HepG2 (cell line): ENCODE measurements at regions not wholly inside any gene's neighbourhood (a gene's known extent, or its start where the extent isn't known, plus 50 kb on each side); places are given as distances from the start of the nearest gene placed in this dataset.

Experiments used
- ATAC-seq: fragments of 200-7000 bp; cut with Tn5 transposase; 3 replicates; pipeline ENCODE4 v1.9.1; 2020; ENCODE audit warnings: mild to moderate bottlenecking, moderate library complexity
- BruUV-seq: library from RNA; stranded (reverse); fragments of 400-500 nt; replicated peaks from 2 replicates; lab custom pipeline; 2021; lab: Mats Ljungman, UMichigan
- CTCF ChIA-PET: fragments of 300-600 bp; formaldehyde crosslinking; extraction: SDS; loops from one replicate; lab custom pipeline; 2021; ENCODE audit warnings: low total read pairs, inconsistent platforms, low intra/inter-chr PET ratio; lab: Yijun Ruan, JAX
- POLR2A ChIA-PET: fragments of 350-600 bp; sonication (Branson Sonifier 250); formaldehyde crosslinking; loops from one replicate; lab custom pipeline; 2020; ENCODE audit warnings: antibody characterized with exemption, inconsistent platforms; lab: Yijun Ruan, JAX
- DNase-seq: peaks from one replicate; pipeline ENCODE4 v3.0.0-alpha.2; 2015; ENCODE audit warnings: low spot score
- FAIRE-seq: peaks from 3 replicates; lab custom pipeline; 2011; peaks lifted over from hg19 to GRCh38; lab: Jason Lieb, UNC
- H2AFZ ChIP-seq: one replicate; pipeline ENCODE4 v1.6.1; 2011; ENCODE audit warnings: low read length, inconsistent platforms
- H3K27ac ChIP-seq: fragments of 300-600 bp; 3 replicates; pipeline ENCODE4 v1.8.0; 2011; ENCODE audit warnings: mixed run types, mild to moderate bottlenecking, mixed read lengths, low read length, inconsistent platforms; ENCODE audit not compliant: insufficient read depth; ENCODE audit errors: extremely low read length
- H3K27me3 ChIP-seq, 2 experiments: fragments of 200-600 bp in 1 of 2; 2 replicates in 1 of 2; 3 replicates in 1 of 2; pipeline versions ENCODE4 v1.6.0 to v1.8.0; 2011; ENCODE audit warnings: low read length in 2 of 2, mild to moderate bottlenecking in 2 of 2, moderate library complexity in 2 of 2, inconsistent platforms in 1 of 2; ENCODE audit not compliant: insufficient read depth in 2 of 2, control insufficient read depth in 1 of 2
- H3K36me3 ChIP-seq, 2 experiments: fragments of 200-600 bp in 1 of 2; replicated peaks in 1 of 2; 2 replicates in 1 of 2; 3 replicates in 1 of 2; pipeline versions ENCODE4 v1.5.1 to v1.8.0; 2011; ENCODE audit warnings: low read length in 2 of 2, inconsistent platforms in 1 of 2; ENCODE audit not compliant: insufficient read depth in 2 of 2, control insufficient read depth in 1 of 2
- H3K4me1 ChIP-seq: 2 replicates; pipeline ENCODE4 v1.5.1; 2012; ENCODE audit warnings: low read length, inconsistent platforms; ENCODE audit not compliant: insufficient read depth
- H3K4me2 ChIP-seq: 2 replicates; pipeline ENCODE4 v1.6.0; 2011; ENCODE audit warnings: low read depth, low read length, inconsistent platforms
- H3K4me3 ChIP-seq, 3 experiments: fragments of 200-600 bp in 1 of 3; sonication (generic), shearing (Covaris generic) in 1 of 3; replicated peaks in 1 of 3; 2 replicates each; pipeline ENCODE4 v1.5.1; 2011 to 2016; ENCODE audit warnings: low read length in 3 of 3, inconsistent platforms in 2 of 3, low read depth in 2 of 3, mild to moderate bottlenecking in 2 of 3, control low read depth in 1 of 3, mixed read lengths in 1 of 3; ENCODE audit not compliant: insufficient read depth in 1 of 3
- H3K79me2 ChIP-seq: one replicate; pipeline ENCODE4 v1.6.1; 2011; ENCODE audit warnings: low read length, inconsistent platforms; ENCODE audit not compliant: insufficient read depth
- H3K9ac ChIP-seq: 2 replicates; pipeline ENCODE4 v1.6.0; 2011; ENCODE audit warnings: mild to moderate bottlenecking, low read depth, low read length, inconsistent platforms; ENCODE audit not compliant: insufficient read depth
- H3K9me3 ChIP-seq: 2 replicates; pipeline ENCODE4 v1.5.1; 2012; ENCODE audit warnings: mild to moderate bottlenecking, low read length
- H4K20me1 ChIP-seq: 2 replicates; pipeline ENCODE4 v1.6.0; 2011; ENCODE audit warnings: inconsistent platforms, mild to moderate bottlenecking, low read length, moderate library complexity; ENCODE audit not compliant: insufficient read depth
- LCORL ChIP-seq, 2 experiments: fragments of 450-650 bp in 1 of 2; sonication (generic) in 1 of 2; formaldehyde crosslinking in 1 of 2; IDR thresholded peaks; 2 replicates each; pipeline versions ENCODE4 v1.5.0 to v1.6.1; 2017 to 2020; ENCODE audit warnings: antibody characterized with exemption in 1 of 2, missing genetic modification reagents in 1 of 2
- NCOR1 ChIP-seq: fragments of 200-600 bp; sonication (generic); IDR thresholded peaks from 2 replicates; pipeline ENCODE4 v1.7.0; 2017; ENCODE audit warnings: antibody characterized with exemption, low read length, borderline replicate concordance
- SCMH1 ChIP-seq: sonication (generic); formaldehyde crosslinking; IDR thresholded peaks from 2 replicates; pipeline ENCODE4 v1.9.0; 2021; ENCODE audit warnings: missing genetic modification reagents, mild to moderate bottlenecking, borderline replicate concordance
- THAP11 ChIP-seq: IDR thresholded peaks from 2 replicates; pipeline ENCODE4 v1.6.1; 2016; ENCODE audit warnings: missing biosample characterization, missing genetic modification reagents
- ZNF431 ChIP-seq: sonication (generic); formaldehyde crosslinking; IDR thresholded peaks from 2 replicates; pipeline ENCODE4 v1.9.0; 2022; ENCODE audit warnings: missing genetic modification reagents, low read depth, mild to moderate bottlenecking, borderline replicate concordance
- ZNF746 ChIP-seq: sonication (generic); formaldehyde crosslinking; IDR thresholded peaks from 2 replicates; pipeline ENCODE4 v1.8.0; 2022; ENCODE audit warnings: mild to moderate bottlenecking, missing genetic modification reagents
- ZZZ3 ChIP-seq: sonication (generic); formaldehyde crosslinking; IDR thresholded peaks from 2 replicates; pipeline ENCODE4 v1.4.0; 2020; ENCODE audit warnings: missing genetic modification reagents, mild to moderate bottlenecking, borderline replicate concordance
- WGBS: methylation state at CpG from one replicate; pipeline ENCODE4 v1.1.6; 2017; ENCODE audit warnings: low lambda C conversion rate; 5-methylcytosine and 5-hydroxymethylcytosine counted together
- in situ Hi-C: cut with HindIII; loops from 2 replicates; pipeline ENCODE4 v1.10.0; 2017; ENCODE audit warnings: low pct_unique_long_range_greater_than_20kb; ENCODE audit not compliant: extremely low pct_ligation_motif_present
- intact Hi-C: fragments of 100-400 bp; cut with micrococcal nuclease; formaldehyde crosslinking; loops from one replicate; pipeline ENCODE4 v1.10.0; 2022; ENCODE audit not compliant: unreplicated experiment
- TF ChIP-seq, protein P1 (sequence below), 2 experiments: sonication (generic) in 1 of 2; formaldehyde crosslinking in 1 of 2; IDR thresholded peaks; 2 replicates each; pipeline versions ENCODE4 v1.4.0 to v1.6.1; 2016 to 2020; ENCODE audit warnings: borderline replicate concordance in 1 of 2, low read depth in 1 of 2, mild to moderate bottlenecking in 1 of 2, missing genetic modification reagents in 1 of 2
- TF ChIP-seq, protein P2 (sequence below): sonication (generic); formaldehyde crosslinking; IDR thresholded peaks from 2 replicates; pipeline ENCODE4 v1.5.1; 2020; ENCODE audit warnings: mild to moderate bottlenecking, moderate library complexity, missing genetic modification reagents
- TF ChIP-seq, protein P3 (sequence below): IDR thresholded peaks from 2 replicates; pipeline ENCODE4 v1.6.1; 2016
- TF ChIP-seq, protein P4 (sequence below): sonication (generic); formaldehyde crosslinking; IDR thresholded peaks from 2 replicates; pipeline ENCODE4 v1.4.0; 2020; ENCODE audit warnings: missing genetic modification reagents, borderline replicate concordance

DNA sequence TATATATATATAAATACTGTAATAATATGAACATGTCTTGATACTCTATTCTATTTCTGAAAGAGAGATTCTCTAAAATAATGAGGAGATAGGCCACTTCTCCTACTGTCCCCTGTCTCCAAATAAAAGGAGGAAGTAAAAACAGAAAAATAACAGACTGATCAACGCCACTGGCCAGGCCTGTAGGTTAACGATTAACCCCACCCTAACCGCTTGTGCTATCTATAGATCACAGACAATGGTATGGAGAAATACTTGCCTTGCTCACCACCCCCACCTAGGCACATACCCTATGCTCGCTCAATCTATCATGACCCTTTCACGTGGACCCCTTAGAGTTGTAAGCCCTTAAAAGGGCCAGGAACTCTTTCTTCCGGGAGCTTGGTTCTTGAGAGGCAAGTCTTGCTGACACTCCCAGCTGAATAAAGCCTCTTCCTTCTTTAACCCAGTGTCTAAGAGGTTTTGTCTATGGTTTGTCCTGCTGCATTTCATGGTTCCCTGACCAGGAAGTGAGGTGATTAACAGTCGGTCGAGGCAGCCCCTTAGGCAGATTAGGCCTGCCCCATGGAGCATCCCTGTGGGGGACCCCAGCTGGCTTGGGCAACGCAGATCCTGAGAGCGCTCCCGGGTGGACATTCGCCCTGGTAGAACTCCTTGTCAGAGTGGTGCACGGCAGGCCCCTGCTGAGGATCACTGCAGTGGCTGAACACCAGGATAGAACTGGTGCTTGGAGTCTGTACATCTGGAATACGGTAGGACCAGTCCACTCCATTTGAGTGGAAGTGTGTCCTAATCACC lies 521.8 kb upstream of the CNTN3 start:
- Histone ChIP-seq H2AFZ (no peak overlapping the region), H3K4me2 (no peak overlapping the region), H3K4me3 (no peak overlapping the region), H3K9ac (no peak overlapping the region), H4K20me1 (no peaks in the 10 kb centered on the region), H3K36me3 (no peaks in the 10 kb centered on the region), H3K27me3 (no peaks in the 10 kb centered on the region), H3K79me2 (no peaks in the 10 kb centered on the region), H3K27ac (no peak overlapping the region), H3K4me1 (no peaks in the 10 kb centered on the region), H3K9me3 (peaks cover 35% of the 10 kb centered on the region)
- BruUV-seq = no TSS peak
- intact Hi-C loops = no loop called here
- DNase-seq = peak; percentile 24
- FAIRE-seq = no peak
- ChIA-PET CTCF (no interaction called here), POLR2A (no interaction called here)
- WGBS = 52% methylated on average over 12 of the region's 14 CpGs
- in situ Hi-C loops = no loop called here
- ATAC-seq = peak; percentile 40; the same call in 2 of the 3 replicates
- TF ChIP-seq, protein P1, sequence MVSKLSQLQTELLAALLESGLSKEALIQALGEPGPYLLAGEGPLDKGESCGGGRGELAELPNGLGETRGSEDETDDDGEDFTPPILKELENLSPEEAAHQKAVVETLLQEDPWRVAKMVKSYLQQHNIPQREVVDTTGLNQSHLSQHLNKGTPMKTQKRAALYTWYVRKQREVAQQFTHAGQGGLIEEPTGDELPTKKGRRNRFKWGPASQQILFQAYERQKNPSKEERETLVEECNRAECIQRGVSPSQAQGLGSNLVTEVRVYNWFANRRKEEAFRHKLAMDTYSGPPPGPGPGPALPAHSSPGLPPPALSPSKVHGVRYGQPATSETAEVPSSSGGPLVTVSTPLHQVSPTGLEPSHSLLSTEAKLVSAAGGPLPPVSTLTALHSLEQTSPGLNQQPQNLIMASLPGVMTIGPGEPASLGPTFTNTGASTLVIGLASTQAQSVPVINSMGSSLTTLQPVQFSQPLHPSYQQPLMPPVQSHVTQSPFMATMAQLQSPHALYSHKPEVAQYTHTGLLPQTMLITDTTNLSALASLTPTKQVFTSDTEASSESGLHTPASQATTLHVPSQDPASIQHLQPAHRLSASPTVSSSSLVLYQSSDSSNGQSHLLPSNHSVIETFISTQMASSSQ (IDR thresholded peaks at IDR 0.05; ENCODE audit: low read depth) = peak; percentile 68
- TF ChIP-seq, protein P1 (CRISPR knock-in tag; IDR thresholded peaks at IDR 0.05; ENCODE audit: borderline replicate concordance) = peak; percentile 70; the same call in 1 of the 2 replicates
- TF ChIP-seq, protein P2, sequence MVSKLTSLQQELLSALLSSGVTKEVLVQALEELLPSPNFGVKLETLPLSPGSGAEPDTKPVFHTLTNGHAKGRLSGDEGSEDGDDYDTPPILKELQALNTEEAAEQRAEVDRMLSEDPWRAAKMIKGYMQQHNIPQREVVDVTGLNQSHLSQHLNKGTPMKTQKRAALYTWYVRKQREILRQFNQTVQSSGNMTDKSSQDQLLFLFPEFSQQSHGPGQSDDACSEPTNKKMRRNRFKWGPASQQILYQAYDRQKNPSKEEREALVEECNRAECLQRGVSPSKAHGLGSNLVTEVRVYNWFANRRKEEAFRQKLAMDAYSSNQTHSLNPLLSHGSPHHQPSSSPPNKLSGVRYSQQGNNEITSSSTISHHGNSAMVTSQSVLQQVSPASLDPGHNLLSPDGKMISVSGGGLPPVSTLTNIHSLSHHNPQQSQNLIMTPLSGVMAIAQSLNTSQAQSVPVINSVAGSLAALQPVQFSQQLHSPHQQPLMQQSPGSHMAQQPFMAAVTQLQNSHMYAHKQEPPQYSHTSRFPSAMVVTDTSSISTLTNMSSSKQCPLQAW (CRISPR knock-in tag) = peak; percentile 35; the same call in 1 of the 2 replicates
- TF ChIP-seq LCORL (IDR thresholded peaks at IDR 0.05) (no peak), LCORL (CRISPR knock-in tag; IDR thresholded peaks at IDR 0.05) (no peak), NCOR1 (no peak), THAP11 (no peak), ZNF746 (CRISPR knock-in tag) (no peak), ZZZ3 (no peak), ZNF431 (CRISPR knock-in tag) (no peak), SCMH1 (CRISPR knock-in tag) (no peak)
- TF ChIP-seq, protein P3, sequence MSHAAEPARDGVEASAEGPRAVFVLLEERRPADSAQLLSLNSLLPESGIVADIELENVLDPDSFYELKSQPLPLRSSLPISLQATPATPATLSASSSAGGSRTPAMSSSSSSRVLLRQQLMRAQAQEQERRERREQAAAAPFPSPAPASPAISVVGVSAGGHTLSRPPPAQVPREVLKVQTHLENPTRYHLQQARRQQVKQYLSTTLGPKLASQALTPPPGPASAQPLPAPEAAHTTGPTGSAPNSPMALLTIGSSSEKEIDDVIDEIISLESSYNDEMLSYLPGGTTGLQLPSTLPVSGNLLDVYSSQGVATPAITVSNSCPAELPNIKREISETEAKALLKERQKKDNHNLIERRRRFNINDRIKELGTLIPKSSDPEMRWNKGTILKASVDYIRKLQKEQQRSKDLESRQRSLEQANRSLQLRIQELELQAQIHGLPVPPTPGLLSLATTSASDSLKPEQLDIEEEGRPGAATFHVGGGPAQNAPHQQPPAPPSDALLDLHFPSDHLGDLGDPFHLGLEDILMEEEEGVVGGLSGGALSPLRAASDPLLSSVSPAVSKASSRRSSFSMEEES = no peak
- TF ChIP-seq, protein P4, sequence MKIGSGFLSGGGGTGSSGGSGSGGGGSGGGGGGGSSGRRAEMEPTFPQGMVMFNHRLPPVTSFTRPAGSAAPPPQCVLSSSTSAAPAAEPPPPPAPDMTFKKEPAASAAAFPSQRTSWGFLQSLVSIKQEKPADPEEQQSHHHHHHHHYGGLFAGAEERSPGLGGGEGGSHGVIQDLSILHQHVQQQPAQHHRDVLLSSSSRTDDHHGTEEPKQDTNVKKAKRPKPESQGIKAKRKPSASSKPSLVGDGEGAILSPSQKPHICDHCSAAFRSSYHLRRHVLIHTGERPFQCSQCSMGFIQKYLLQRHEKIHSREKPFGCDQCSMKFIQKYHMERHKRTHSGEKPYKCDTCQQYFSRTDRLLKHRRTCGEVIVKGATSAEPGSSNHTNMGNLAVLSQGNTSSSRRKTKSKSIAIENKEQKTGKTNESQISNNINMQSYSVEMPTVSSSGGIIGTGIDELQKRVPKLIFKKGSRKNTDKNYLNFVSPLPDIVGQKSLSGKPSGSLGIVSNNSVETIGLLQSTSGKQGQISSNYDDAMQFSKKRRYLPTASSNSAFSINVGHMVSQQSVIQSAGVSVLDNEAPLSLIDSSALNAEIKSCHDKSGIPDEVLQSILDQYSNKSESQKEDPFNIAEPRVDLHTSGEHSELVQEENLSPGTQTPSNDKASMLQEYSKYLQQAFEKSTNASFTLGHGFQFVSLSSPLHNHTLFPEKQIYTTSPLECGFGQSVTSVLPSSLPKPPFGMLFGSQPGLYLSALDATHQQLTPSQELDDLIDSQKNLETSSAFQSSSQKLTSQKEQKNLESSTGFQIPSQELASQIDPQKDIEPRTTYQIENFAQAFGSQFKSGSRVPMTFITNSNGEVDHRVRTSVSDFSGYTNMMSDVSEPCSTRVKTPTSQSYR (CRISPR knock-in tag) = peak; percentile 24; the same call in 1 of the 2 replicates
